HL-60 (cell line): ENCODE measurements at regions not wholly inside any gene's neighbourhood (a gene's known extent, or its start where the extent isn't known, plus 50 kb on each side); places are given as distances from the start of the nearest gene placed in this dataset.

Experiments
- DNase-seq, 2 experiments: peaks; one replicate each; pipeline ENCODE4 v3.0.0-alpha.2; 2010 to 2020; ENCODE audit warnings: low read depth in 1 of 2, low spot score in 1 of 2
- H3K27ac ChIP-seq: fragments of 250-450 bp; sonication (Bioruptor Pico); replicated peaks from 2 replicates; pipeline ENCODE4 v1.5.1; 2020; ENCODE audit warnings: mild to moderate bottlenecking, moderate library complexity
- H3K27me3 ChIP-seq: fragments of 250-450 bp; sonication (Bioruptor Pico); 2 replicates; pipeline ENCODE4 v1.5.1; 2021; ENCODE audit warnings: mild to moderate bottlenecking, moderate library complexity; ENCODE audit not compliant: insufficient read depth, poor library complexity, severe bottlenecking
- H3K4me3 ChIP-seq: replicated peaks from 2 replicates; pipeline ENCODE4 v1.5.1; 2011; ENCODE audit warnings: mild to moderate bottlenecking, control low read depth, low read length; ENCODE audit not compliant: insufficient read depth
- GABPA ChIP-seq: IDR thresholded peaks from 2 replicates; pipeline ENCODE4 v1.6.1; 2012; ENCODE audit warnings: low read depth
- POLR2AphosphoS5 ChIP-seq: IDR thresholded peaks from 2 replicates; pipeline ENCODE4 v1.6.1; 2012; ENCODE audit warnings: low read depth
- REST ChIP-seq: IDR thresholded peaks from 2 replicates; pipeline ENCODE4 v1.6.1; 2012; ENCODE audit warnings: low read depth; ENCODE audit not compliant: insufficient replicate concordance
- SPI1 ChIP-seq: IDR thresholded peaks from 2 replicates; pipeline ENCODE4 v1.6.1; 2012; ENCODE audit warnings: low read depth, mild to moderate bottlenecking, borderline replicate concordance
- TF ChIP-seq, protein P1 (sequence below): IDR thresholded peaks from one replicate; pipeline ENCODE4 v1.5.1; 2011; ENCODE audit warnings: low read length, control low read depth, inconsistent platforms; ENCODE audit not compliant: insufficient read depth

GRCh38 chr15:67915461-67916374, 75.9 kb upstream of the RNU6-1 start:
- TF ChIP-seq SPI1 = no peak
- no peak for TF ChIP-seq POLR2AphosphoS5
- TF ChIP-seq REST = no peak
- no peak for TF ChIP-seq GABPA
- TF ChIP-seq, protein P1, sequence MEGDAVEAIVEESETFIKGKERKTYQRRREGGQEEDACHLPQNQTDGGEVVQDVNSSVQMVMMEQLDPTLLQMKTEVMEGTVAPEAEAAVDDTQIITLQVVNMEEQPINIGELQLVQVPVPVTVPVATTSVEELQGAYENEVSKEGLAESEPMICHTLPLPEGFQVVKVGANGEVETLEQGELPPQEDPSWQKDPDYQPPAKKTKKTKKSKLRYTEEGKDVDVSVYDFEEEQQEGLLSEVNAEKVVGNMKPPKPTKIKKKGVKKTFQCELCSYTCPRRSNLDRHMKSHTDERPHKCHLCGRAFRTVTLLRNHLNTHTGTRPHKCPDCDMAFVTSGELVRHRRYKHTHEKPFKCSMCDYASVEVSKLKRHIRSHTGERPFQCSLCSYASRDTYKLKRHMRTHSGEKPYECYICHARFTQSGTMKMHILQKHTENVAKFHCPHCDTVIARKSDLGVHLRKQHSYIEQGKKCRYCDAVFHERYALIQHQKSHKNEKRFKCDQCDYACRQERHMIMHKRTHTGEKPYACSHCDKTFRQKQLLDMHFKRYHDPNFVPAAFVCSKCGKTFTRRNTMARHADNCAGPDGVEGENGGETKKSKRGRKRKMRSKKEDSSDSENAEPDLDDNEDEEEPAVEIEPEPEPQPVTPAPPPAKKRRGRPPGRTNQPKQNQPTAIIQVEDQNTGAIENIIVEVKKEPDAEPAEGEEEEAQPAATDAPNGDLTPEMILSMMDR = no peak
- Histone ChIP-seq H3K27ac (no peak overlapping the region), H3K27me3 (no peaks in the 10 kb centered on the region), H3K4me3 (no peak overlapping the region)
- DNase-seq = no peak

GRCh38 chr15:67916565-67916964, 76.7 kb upstream of the RNU6-1 start:
- Histone ChIP-seq H3K4me3 (no peak overlapping the region), H3K27me3 (no peaks in the 10 kb centered on the region), H3K27ac (no peak overlapping the region)
- DNase-seq = no peak
- TF ChIP-seq REST = no peak
- no peak for TF ChIP-seq SPI1
- TF ChIP-seq POLR2AphosphoS5 = no peak
- TF ChIP-seq GABPA = no peak
- TF ChIP-seq, protein P1 = no peak

DNA sequence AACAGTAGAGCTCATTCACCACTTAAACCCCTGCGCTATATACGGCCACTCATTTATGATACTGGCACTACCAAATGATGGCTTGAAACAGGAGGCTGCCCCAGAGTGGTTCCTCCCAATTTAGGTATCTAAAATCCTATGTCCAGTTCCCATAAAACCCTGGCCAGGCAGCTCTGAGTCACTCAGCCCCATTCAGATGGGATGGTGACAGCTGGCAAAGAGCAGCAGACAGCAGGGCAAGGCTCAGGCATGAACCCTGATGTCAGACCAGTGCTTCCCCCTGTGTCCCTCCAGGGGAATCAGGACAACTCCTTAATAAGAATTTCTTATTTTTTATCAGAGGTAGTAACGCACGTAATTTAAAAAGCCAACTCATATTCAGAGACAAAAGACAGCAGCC, 77.2 kb upstream of the RNU6-1 start:
- Histone ChIP-seq H3K27me3 (no peaks in the 10 kb centered on the region), H3K4me3 (no peak overlapping the region), H3K27ac (no peak overlapping the region)
- DNase-seq = no peak
- TF ChIP-seq GABPA (no peak), POLR2AphosphoS5 (no peak), REST (no peak), SPI1 (no peak)
- TF ChIP-seq, protein P1 = no peak
